ENCODE measurements at regions not wholly inside any gene's neighbourhood (a gene's known extent, or its start where the extent isn't known, plus 50 kb on each side); places are given as distances from the start of the nearest gene placed in this dataset.

- intact Hi-C loops (cut with micrococcal nuclease; ENCODE audit: unreplicated experiment) (no loop called here), in situ Hi-C loops (cut with HindIII; ENCODE audit: low pct_unique_long_range_greater_than_20kb, low sequenced_read_pairs) (no loop called here)
- no peak for DNase-seq (ENCODE audit: low read depth, low spot score)
- no peaks in the 10 kb centered on the region for H3K9me3 ChIP-seq (ENCODE audit: control insufficient read depth, insufficient read depth, low read depth, low read length)
- BruUV-seq (replicated peaks): no TSS peak
- no peaks in the 10 kb centered on the region for H3K4me1 ChIP-seq (ENCODE audit: control insufficient read depth, insufficient read depth, low read length)
- no peak overlapping the region for H3K27ac ChIP-seq (ENCODE audit: low read length)
- H3K4me3 ChIP-seq (ENCODE audit: low read depth in 2 of 2, low read length in 2 of 2): no peak overlapping the region
- no peaks in the 10 kb centered on the region for H3K36me3 ChIP-seq (ENCODE audit: control insufficient read depth, insufficient read depth, low read length)
- no peaks in the 10 kb centered on the region for H3K27me3 ChIP-seq (ENCODE audit: control insufficient read depth, insufficient read depth, low read length)
- ATAC-seq: no peak
- ChIA-PET POLR2A (no interaction called here), CTCF (interaction anchor here (1.0 kb wide), 1 partner anchor 82 kb away, joined by 3 read pairs; no protein-coding TSS in a partner anchor)
- TF ChIP-seq SIN3A (IDR thresholded peaks at IDR 0.05; ENCODE audit: borderline replicate concordance, insufficient read depth, low read depth, low read length) (no peak), CTCF (IDR thresholded peaks at IDR 0.05) (no peak), POLR2AphosphoS5 (IDR thresholded peaks at IDR 0.05; ENCODE audit: low read depth, low read length) (no peak), TCF7L2 (IDR thresholded peaks at IDR 0.05; ENCODE audit: low read depth, low read length) (no peak), REST (IDR thresholded peaks at IDR 0.05; ENCODE audit: insufficient read depth in 1 of 2, low read depth in 2 of 2, low read length in 1 of 2) (no peak)
Measured at GRCh38 chr11:109856928-109857327, 236.3 kb upstream of the ZC3H12C start.

GRCh38 chr11:109857637-109858036 lies 235.6 kb upstream of the ZC3H12C start:
- BruUV-seq (replicated peaks): no TSS peak
- TF ChIP-seq REST (IDR thresholded peaks at IDR 0.05; ENCODE audit: insufficient read depth in 1 of 2, low read depth in 2 of 2, low read length in 1 of 2) (no peak), SIN3A (IDR thresholded peaks at IDR 0.05; ENCODE audit: borderline replicate concordance, insufficient read depth, low read depth, low read length) (no peak), TCF7L2 (IDR thresholded peaks at IDR 0.05; ENCODE audit: low read depth, low read length) (no peak), CTCF (IDR thresholded peaks at IDR 0.05) (no peak), POLR2AphosphoS5 (IDR thresholded peaks at IDR 0.05; ENCODE audit: low read depth, low read length) (no peak)
- ATAC-seq (no peak), DNase-seq (ENCODE audit: low read depth, low spot score) (no peak)
- ChIA-PET POLR2A (no interaction called here), CTCF (no interaction called here)
- Histone ChIP-seq H3K27ac (ENCODE audit: low read length) (no peak overlapping the region), H3K9me3 (ENCODE audit: control insufficient read depth, insufficient read depth, low read depth, low read length) (no peaks in the 10 kb centered on the region), H3K4me1 (ENCODE audit: control insufficient read depth, insufficient read depth, low read length) (no peaks in the 10 kb centered on the region), H3K36me3 (ENCODE audit: control insufficient read depth, insufficient read depth, low read length) (no peaks in the 10 kb centered on the region), H3K27me3 (ENCODE audit: control insufficient read depth, insufficient read depth, low read length) (no peaks in the 10 kb centered on the region), H3K4me3 (ENCODE audit: low read depth in 2 of 2, low read length in 2 of 2) (no peak overlapping the region)
- in situ Hi-C loops (cut with HindIII; ENCODE audit: low pct_unique_long_range_greater_than_20kb, low sequenced_read_pairs): no loop called here
- intact Hi-C loops (cut with micrococcal nuclease; ENCODE audit: unreplicated experiment): no loop called here

Measured in Panc1 (cell line).